ENCODE measurements at regions not wholly inside any gene's neighbourhood (a gene's known extent, or its start where the extent isn't known, plus 50 kb on each side); places are given as distances from the start of the nearest gene placed in this dataset.

- TF ChIP-seq, protein P1, sequence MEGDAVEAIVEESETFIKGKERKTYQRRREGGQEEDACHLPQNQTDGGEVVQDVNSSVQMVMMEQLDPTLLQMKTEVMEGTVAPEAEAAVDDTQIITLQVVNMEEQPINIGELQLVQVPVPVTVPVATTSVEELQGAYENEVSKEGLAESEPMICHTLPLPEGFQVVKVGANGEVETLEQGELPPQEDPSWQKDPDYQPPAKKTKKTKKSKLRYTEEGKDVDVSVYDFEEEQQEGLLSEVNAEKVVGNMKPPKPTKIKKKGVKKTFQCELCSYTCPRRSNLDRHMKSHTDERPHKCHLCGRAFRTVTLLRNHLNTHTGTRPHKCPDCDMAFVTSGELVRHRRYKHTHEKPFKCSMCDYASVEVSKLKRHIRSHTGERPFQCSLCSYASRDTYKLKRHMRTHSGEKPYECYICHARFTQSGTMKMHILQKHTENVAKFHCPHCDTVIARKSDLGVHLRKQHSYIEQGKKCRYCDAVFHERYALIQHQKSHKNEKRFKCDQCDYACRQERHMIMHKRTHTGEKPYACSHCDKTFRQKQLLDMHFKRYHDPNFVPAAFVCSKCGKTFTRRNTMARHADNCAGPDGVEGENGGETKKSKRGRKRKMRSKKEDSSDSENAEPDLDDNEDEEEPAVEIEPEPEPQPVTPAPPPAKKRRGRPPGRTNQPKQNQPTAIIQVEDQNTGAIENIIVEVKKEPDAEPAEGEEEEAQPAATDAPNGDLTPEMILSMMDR (IDR thresholded peaks at IDR 0.05; ENCODE audit: low read depth, low read length, poor library complexity, severe bottlenecking): no peak
- no peak for TF ChIP-seq EZH2phosphoT487 (IDR thresholded peaks at IDR 0.05; ENCODE audit: borderline replicate concordance, low read length)
Observed at GRCh38 chr14:58951143-58951542, 237.3 kb upstream of the DAAM1 start.

Data from DOHH2 (cell line).